ENCODE measurements at regions not wholly inside any gene's neighbourhood (a gene's known extent, or its start where the extent isn't known, plus 50 kb on each side); places are given as distances from the start of the nearest gene placed in this dataset.

DNA sequence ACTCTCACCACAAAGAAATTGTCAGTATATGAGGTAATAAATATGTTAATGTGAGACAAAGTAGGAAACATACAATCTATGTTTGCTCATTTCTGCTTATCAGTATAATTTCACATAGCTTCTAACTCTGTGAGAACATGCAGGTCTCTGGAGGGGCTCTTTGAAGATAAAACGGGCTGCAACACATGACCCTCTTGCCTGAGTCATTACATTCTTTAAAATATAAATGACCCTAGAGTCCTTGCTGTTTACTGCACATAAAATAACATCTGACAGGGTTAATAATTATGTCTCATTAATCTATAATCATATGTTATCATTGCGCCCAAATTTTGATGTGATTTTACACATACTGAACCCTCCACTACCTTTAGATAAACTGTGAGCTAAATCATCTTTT is 681.5 kb downstream of the ARAP2 start:
- TF ChIP-seq GATA3 (IDR thresholded peaks at IDR 0.05; ENCODE audit: low read depth, low read length) (no peak), GATA2 (IDR thresholded peaks at IDR 0.05; ENCODE audit: low read depth, low read length) (no peak)

All from SH-SY5Y (cell line).